ENCODE measurements at regions not wholly inside any gene's neighbourhood (a gene's known extent, or its start where the extent isn't known, plus 50 kb on each side); places are given as distances from the start of the nearest gene placed in this dataset.
"Not testable (repeated sequence)": the region's sequence is repeated elsewhere in the genome, so short reads cannot be mapped to it uniquely, and the experiment has no call there.

GRCh38 chr3:125768821-125769220 is 173.5 kb upstream of the OSBPL11 start:
- not testable (repeated sequence) for TF ChIP-seq CTCF (conservative IDR thresholded peaks at IDR 0.05 in 1 of 2, IDR thresholded peaks at IDR 0.05 in 1 of 2; ENCODE audit: low read depth in 1 of 2, low read length in 2 of 2); EZH2 (IDR thresholded peaks at IDR 0.05; ENCODE audit: low read length, missing control alignments)
